SH-SY5Y (cell line): ENCODE measurements at regions not wholly inside any gene's neighbourhood (a gene's known extent, or its start where the extent isn't known, plus 50 kb on each side); places are given as distances from the start of the nearest gene placed in this dataset.

Source experiments
- GATA2 ChIP-seq: IDR thresholded peaks from 2 replicates; pipeline ENCODE4 v1.6.1; 2011; ENCODE audit warnings: mild to moderate bottlenecking, low read depth, low read length
- GATA3 ChIP-seq: IDR thresholded peaks from 2 replicates; pipeline ENCODE4 v1.6.1; 2011; ENCODE audit warnings: low read depth, mild to moderate bottlenecking, low read length, moderate library complexity

- TF ChIP-seq GATA3, result no peak
- TF ChIP-seq GATA2, result no peak
Measured at GRCh38 chr16:5196204-5196603, 98.6 kb upstream of the EEF2KMT start.

DNA sequence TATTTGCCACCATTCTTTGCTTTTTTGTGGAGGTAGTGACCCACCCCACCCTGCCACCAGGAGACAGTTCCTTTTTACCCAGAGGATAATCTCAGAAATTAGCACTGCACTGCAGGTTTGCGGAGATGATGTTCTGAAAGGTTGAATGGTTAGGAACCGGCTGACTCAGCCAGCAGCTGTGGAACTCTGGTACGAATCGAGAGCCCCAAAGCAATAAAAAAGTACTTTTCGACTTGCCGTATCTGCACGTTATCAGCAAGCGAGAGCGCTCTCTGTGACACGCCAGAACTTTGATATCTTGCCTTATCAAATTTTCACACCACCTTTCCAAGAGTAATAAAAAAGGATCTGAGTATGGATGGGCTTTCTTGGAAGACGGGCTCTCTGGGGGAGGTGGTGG, 96.3 kb upstream of the EEF2KMT start:
- no peak for TF ChIP-seq GATA2
- TF ChIP-seq GATA3, result no peak

- no peak for TF ChIP-seq GATA3
- TF ChIP-seq GATA2, result no peak
Measured at GRCh38 chr16:5188989-5189352, 91.4 kb upstream of the EEF2KMT start.

DNA sequence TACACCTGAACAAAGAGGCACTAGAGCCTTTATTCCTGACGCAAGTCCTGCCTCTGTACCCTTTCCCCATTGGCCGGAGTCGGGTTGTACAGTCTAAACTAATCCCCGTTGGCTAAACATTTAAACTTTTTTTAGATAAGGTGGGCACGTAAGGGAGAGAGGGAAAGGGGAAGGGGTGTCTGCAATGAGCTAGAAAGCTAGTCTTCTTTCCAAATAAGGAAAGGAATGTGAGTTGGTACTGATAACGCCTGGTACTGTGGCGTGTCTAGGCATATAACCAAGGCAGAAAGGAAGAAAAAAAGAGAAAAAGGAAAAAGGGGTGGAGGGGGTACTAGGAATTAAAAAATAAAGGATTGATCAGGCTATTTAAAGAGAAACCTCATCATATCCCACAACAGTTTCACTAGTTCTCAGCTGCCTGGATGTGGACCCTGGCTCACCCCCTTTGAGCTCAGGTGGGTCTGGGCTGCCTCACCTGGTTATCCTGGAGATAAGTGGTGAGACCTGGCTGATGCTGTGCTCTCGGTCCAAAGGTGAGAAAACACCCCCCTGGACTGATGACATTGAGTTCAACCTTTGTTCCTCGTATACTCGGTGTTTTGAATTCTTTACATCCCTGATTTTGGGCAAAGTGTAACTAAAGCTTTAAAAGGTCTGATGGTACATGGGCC, 90.9 kb upstream of the EEF2KMT start:
- TF ChIP-seq GATA3 (no peak), GATA2 (no peak)

DNA sequence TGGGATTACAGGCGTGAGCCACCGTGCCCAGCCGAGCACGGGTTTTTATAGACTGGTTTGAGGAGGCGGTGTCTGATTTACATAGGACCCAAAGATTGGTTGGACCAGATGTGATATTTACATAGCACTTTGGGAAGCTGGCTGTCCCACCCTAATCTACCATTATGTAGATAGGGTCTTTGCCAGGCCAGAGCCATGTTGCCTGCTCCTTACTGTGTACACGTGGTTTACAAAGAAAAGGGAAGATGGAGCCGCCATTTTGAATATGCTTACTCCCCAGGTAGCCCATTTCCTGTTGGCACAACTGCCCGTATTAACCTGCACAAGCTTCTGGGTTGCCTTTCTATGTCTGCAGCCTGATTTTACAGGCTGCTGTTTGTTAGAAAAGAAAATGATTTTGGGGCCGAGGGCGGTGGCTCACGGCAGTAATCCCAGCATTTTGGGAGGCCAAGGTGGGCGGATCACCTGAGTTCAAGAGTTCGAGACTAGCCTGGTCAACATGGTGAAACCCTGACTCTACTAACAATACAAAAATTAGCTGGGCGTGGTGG, 89.9 kb upstream of the EEF2KMT start:
- no peak for TF ChIP-seq GATA3

- TF ChIP-seq GATA2 (no peak), GATA3 (no peak)
Measured at GRCh38 chr16:5186381-5186903, 88.8 kb upstream of the EEF2KMT start.

DNA sequence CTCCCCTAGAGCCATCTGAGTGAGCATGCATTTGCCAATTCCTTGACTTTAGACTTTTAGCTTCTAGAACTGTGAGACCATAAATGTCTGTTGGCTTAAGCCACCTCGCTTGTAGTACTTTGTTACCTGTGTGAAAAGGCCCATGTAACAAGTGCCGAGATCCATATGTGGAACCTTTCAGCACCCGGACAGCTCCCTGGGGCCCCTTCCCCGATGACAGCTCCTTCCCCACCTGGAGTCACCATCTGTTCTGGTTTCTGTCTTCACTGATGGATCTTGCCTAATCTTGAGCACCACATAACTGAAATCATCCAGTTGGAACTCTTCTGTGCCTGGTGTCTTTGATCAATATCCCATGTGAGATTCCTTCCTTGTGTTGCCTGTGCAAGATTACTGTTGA, 78.9 kb upstream of the EEF2KMT start:
- no peak for TF ChIP-seq GATA3
- no peak for TF ChIP-seq GATA2

DNA sequence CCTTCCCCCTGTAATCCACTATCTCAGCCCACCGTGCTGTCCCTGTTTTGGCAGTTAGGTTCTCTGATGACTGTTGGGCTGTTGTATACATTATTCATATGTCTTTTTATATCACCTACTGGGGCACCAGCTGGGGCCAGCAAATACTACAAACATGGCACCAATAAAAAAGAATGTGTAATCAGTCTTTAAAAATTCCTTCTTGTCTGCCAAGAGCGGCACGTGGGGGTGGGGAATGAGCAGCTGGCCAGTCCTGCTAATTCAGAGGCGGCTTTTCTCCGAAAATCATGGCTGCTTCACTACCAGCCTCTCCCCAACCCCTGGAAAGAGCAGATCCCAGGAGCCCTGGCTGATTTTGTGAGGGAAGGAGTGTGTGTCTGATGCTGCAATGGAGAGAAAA, 77.7 kb upstream of the EEF2KMT start:
- TF ChIP-seq GATA2, result no peak
- TF ChIP-seq GATA3, result no peak

DNA sequence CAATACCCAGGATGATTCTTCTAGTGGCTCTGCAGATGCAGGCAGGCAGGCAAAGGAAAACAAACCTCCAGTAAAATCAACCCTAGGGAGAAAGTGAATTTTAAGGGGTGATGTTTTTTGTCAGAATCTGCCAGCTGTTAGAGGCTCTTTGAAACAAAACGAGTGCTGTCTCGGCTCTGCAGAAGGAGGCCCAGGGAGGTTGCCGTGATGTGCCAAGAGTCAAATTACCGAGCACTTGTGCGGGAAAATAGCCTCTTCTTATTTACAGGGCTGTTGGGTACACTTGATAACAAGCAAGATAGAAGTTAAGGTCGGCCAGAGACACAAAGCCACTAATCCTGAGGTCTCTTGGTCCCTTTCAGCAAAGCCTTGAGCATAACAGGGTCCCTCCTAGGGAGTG, 68.9 kb upstream of the EEF2KMT start:
- TF ChIP-seq GATA3, result no peak
- TF ChIP-seq GATA2, result no peak

- TF ChIP-seq GATA3 (no peak), GATA2 (no peak)
Measured at GRCh38 chr16:5158494-5158893, 60.9 kb upstream of the EEF2KMT start.
